HG03135 (cell line): ENCODE measurements at regions not wholly inside any gene's neighbourhood (a gene's known extent, or its start where the extent isn't known, plus 50 kb on each side); places are given as distances from the start of the nearest gene placed in this dataset.

Source experiments
- ATAC-seq: cut with Tn5 transposase; IDR thresholded peaks from one replicate; pipeline ENCODE4 v1.9.1; 2021; ENCODE audit warnings: mild to moderate bottlenecking, moderate library complexity; ENCODE audit not compliant: unreplicated experiment

DNA sequence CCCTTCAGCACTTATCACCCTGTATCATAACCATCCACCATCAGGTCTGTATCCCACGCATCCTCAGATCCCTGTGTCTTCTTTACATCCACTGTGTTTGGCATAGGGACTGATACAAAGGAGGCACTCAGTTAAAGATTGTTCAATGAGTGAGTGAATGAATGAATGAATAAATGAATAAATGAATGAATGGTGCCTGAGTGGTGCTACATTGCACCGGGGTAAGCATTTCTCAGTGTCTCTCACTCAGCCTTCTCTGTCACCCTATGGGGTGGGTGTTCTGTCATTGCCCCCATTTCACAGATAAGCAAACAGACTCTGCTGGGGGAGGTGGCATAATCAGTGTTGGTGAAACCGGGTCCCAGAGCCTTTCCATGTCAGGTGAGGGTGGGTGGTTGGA is 56.6 kb upstream of the ID3 start:
- no peak for ATAC-seq

DNA sequence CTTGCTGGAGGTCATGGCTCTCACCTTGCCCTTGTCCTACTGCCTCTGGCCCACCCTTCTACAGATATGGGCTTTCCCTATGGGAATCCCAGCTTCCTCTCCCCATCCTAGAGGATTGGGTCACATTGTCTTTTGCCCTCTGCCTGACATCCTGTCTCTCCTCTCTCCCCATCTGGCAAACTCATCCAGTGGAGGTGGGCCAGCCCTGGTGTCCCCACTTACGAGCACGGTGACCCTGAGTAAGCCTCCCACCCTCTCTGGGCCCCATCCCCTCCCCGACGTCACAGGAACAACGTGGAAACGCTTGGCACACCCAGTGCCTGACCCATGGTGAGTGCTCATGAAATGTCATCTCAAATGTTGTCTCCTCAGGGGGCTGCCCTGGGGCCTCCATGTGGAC is 56.1 kb upstream of the ID3 start:
- ATAC-seq = no peak

DNA sequence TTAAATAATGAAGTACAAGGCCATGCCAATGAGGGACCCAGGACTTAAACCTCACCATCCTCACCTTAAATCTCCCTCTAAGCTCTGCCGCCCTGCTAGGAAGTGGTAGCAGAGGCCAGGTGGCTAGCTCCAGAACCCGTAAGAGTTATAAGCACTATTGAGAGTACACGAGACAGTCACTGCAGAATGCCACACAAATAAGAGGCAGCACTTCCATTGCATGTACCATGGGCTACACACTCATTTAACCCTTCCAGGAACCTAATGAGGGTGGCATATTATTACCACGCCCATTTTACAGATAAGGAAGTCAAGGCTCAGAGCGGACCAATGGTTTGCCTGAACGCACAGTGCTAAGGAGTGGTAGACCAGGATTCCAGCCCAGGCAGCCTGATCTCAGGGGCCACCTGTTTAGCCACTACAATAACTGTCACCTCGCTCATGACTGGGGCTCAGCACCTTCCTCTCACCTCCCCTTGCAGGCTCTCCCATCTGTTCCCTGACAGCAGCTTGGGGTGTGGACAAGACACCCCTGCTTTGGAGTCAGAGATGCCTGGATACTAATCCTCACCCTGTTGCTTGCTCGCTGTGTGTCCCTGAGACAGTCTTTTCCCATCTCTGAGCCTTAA is 54.8 kb upstream of the ID3 start:
- no peak for ATAC-seq

DNA sequence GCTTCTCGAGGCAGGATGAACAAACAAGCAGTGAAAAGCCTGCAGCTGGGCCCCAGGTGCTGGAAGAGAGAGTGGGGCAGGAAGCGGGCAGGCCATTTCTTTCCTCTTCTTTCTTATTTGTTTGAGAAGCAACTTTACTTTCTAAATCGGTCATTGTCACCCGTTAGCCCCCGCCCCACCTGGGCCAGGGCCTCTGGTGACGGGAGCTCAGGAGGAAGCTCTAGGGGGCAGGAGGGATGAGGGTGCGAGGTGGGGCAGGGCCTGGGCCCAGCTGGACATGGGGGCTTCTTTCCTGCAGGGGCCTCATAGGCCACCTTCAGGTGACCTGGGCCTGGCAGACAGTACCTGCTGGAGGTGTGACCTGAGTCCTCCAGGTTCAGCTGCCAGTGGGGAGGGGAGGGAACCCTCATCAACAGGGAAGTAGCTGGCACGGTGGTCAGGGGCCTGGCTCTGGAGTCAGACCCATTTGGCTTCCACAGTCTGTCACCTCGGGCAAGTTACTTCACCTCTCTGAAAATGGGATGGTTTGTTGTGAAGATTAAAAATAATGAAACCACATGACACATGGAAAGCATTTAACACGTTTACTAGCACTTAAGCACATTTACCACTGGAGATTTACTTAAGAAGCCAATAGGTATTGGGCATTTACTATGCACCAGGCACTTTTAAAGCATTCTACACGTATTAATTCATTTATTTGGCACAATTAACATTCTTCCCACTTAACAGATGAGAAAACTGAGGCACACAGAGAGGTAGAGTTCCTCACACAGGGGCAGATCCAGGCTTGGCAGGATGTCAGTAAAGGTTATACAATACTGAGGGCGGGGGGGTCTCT is 54.1 kb upstream of the ID3 start:
- ATAC-seq = no peak

DNA sequence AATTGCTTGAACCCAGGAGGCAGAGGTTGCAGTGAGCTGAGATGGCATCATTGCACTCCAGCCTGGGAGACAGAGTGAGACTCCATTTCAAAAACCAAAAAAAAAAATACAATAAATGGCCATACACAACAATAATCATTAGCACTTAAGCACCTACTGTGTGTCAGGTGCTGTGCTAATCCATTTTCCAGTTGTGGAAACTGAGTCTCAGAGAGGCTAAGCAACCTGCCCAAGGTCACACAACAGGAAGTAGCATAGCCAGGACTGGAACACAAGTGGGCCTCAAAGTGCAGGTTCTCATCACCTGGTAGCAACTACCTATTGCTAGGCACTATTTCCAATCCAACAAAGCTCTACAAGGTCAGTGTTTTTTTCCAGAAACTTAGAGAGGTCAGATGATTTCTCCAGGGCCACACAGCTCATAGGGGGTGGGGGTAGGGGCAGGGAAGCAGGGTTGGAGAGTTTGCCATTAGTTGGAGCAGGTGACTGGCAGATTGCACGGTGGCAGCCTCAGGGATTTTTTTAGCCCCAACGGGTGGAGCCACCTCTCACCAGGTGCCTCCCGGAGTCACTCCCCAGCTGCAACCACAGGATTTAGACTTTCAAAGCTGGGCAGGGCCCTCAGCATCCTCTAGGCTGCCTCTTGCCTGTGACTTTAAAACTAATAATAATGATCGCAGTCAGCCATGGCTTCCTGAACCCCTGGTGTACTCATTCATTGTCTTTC is 52.5 kb upstream of the ID3 start:
- ATAC-seq = no peak

DNA sequence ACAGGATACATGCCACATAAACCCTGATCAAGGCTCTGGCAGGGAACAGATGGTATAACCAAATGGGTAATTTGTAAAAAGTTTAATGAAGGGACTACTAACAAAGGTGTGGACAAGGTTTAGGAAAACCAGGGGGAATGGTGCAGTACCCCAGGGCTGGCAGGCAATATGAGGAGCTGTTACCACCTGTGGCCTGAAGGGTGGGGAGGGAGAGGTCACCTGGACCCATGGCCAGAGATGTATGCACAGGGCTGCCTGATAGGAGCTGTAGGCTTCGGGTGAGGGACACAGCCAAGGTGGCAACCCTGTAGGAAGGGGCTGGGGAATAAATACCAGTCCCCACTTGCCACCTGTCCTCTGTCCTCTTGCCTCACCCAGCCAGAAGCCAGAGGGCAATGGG is 51.4 kb upstream of the ID3 start:
- ATAC-seq = no peak

DNA sequence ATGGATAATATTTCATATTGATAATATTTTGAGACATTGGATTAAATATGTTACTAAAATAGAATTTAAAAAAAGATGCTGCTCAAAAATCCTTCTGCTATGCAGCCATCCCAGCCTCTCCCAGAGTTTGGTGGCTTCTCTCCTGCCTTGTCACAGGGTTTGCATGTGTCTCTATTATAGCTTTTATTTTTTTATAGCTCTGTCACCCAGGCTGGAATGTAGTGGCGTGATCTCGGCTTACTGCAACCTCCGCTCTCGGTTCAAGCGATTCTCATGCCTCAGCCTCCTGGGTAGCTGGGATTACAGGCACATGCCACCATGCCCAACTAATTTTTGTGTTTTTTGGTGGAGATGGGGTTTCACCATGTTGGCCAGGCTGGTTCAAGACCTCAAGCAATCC is 50.7 kb upstream of the ID3 start:
- no peak for ATAC-seq
